OCI-LY1 (cell line): ENCODE measurements at regions not wholly inside any gene's neighbourhood (a gene's known extent, or its start where the extent isn't known, plus 50 kb on each side); places are given as distances from the start of the nearest gene placed in this dataset.

ENCODE experiments used
- EZH2 ChIP-seq: fragments of 200-600 bp; sonication (generic), shearing (Covaris generic); IDR thresholded peaks from 2 replicates; pipeline ENCODE4 v1.8.0; 2017; ENCODE audit warnings: borderline replicate concordance, mixed run types, mild to moderate bottlenecking, antibody characterized with exemption, low read length, moderate library complexity, mixed read lengths
- TF ChIP-seq, protein P1 (sequence below): fragments of 200-600 bp; sonication (generic), shearing (Covaris generic); IDR thresholded peaks from 2 replicates; pipeline ENCODE4 v1.5.1; 2017; ENCODE audit warnings: mild to moderate bottlenecking, antibody characterized with exemption, low read length, moderate library complexity, mixed read lengths

DNA sequence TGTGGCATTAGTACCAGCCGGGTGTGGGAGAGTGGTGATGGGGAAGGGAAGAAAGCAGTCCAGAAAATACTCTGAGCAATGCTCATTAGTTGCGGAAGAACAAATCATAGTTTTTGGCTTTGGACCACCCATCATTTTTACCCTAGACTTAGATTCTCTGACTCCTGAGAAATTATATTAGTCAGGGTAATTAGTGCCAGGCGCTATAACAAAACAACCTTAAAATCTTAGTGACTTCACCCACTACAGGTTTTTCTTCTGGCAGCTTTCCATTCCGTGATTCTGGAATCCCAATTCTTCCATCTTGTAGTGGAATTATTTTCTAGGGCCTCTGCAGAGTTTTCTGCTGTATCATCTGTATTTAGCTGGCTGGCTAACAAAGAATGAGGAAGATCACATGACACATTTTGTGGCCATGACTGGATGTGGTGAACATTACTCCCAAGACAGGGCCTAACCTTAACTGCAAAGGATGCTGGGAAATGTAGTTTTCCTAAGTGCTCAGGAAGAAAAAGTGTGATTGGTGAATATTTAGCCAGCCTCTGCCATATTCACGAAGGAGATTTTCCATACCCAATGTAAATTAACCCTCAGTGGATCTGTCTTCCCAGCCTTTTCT is 373.0 kb upstream of the MEF2C start:
- TF ChIP-seq, protein P1, sequence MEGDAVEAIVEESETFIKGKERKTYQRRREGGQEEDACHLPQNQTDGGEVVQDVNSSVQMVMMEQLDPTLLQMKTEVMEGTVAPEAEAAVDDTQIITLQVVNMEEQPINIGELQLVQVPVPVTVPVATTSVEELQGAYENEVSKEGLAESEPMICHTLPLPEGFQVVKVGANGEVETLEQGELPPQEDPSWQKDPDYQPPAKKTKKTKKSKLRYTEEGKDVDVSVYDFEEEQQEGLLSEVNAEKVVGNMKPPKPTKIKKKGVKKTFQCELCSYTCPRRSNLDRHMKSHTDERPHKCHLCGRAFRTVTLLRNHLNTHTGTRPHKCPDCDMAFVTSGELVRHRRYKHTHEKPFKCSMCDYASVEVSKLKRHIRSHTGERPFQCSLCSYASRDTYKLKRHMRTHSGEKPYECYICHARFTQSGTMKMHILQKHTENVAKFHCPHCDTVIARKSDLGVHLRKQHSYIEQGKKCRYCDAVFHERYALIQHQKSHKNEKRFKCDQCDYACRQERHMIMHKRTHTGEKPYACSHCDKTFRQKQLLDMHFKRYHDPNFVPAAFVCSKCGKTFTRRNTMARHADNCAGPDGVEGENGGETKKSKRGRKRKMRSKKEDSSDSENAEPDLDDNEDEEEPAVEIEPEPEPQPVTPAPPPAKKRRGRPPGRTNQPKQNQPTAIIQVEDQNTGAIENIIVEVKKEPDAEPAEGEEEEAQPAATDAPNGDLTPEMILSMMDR, result no peak
- no peak for TF ChIP-seq EZH2
